NCI-H2171 treated with DMSO at 0.1 percent for 48 hours (cell line): ENCODE measurements at regions not wholly inside any gene's neighbourhood (a gene's known extent, or its start where the extent isn't known, plus 50 kb on each side); places are given as distances from the start of the nearest gene placed in this dataset.

Source experiments
- DNase-seq: peaks from one replicate; lab custom pipeline; 2025; lab: John Stamatoyannopoulos, UW

GRCh38 chr6:1059596-1059995, 252.3 kb upstream of the FOXQ1 start:
- no peak for DNase-seq

GRCh38 chr6:1057490-1058135, 254.3 kb upstream of the FOXQ1 start:
- DNase-seq = no peak

GRCh38 chr6:1055015-1055921, 256.6 kb upstream of the FOXQ1 start:
- no peak for DNase-seq

GRCh38 chr6:1054653-1055014, 257.3 kb upstream of the FOXQ1 start:
- DNase-seq = no peak

DNA sequence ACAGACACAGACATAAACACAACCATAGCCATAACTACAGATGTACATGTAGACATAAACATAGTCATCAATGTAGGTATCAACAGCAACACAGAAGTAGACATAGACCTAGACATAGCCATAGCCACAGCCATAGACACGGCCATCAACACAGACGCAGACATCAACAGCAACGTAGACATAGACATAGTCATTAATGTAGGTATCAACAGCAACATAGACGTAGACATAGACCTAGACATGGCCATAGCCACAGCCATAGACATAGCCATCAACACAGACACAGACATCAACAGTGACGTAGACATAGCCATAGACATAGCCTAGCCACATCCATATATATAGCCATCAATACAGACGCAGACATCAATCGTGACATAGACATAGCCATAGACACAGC, 258.3 kb upstream of the FOXQ1 start:
- DNase-seq = no peak

DNA sequence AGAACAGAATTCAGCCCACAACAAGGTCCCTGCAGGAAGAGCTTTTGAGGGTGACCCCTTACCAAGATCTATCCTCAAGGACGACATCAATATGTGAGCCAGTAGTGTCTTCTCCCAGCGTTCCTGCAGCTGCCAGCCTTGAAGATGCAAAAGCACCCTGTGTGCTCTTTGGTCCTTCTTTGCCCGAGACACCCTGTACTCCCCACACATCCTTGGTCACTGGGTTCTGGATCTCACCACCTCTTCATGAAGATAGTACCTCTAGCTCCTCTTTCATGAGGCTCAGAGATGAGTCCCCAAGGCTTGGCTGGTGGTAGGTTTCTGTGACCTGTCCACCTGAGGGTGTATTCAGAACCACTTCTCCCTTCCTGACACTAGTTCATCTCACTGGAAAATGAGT, 259.6 kb upstream of the FOXQ1 start:
- DNase-seq = no peak

DNA sequence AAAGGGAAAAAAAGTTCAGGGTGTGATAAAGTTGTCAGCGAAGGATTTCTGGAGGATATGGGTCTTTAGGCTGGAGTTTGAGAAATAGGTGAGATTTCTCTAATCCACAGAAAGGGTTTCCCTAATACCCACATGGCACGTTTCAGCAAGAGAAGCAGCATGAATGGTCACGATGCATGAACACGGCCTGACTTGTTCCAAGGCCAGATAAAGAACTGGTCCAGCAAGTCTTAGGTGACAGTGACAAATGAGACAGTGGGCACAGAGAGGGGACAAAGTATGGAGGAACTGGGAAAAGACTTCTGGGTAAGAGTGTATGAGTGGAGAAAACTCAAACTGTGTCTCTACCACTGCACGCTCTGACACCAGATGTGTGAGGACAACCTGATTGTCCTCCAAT, 262.0 kb upstream of the FOXQ1 start:
- no peak for DNase-seq

DNA sequence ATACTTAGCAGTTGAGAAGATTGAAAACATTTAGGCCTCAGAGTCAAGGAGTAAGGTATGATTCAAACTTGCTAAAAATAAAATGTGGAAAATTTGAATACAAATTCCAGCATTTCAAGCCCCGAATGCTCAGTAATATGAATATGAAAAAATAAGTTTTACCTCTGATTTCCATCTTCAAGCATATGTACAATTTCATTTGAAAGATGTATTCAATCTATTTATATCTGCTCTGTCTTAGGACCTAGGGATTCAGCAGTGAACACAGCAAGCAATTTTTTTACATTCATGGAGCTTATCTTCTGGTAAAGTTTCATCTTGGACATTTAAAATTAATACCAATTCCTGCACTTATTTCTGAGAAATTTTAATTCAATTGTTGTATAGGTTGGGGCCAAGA, 262.7 kb upstream of the FOXQ1 start:
- DNase-seq = no peak

DNA sequence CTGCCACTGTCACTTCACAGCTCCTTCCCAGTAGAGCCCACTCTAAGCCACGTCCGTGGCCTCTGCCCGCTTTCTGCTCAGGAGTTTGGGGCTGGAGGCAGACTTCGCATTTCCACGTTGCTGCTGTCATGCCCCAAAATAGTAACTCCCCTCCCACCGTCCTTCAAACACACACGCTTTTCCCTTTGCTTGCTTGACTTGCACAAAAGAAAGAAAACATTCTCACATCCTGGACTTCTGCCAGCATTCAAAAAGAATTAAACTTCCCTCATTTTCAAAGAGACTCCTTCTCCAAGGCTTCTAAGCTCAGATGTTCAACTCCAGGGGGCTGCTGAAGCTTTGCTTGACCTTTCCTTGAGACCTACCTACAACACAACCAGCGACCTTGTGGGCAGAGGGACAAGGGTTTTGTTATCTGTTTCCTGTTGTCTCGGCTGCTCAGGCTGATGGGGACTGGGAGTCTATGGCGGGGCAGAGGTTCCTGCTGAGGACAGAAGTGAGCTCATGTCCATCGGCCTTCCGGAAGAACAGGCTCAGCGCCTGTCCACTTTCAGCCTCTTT, 263.8 kb upstream of the FOXQ1 start:
- DNase-seq = no peak

DNA sequence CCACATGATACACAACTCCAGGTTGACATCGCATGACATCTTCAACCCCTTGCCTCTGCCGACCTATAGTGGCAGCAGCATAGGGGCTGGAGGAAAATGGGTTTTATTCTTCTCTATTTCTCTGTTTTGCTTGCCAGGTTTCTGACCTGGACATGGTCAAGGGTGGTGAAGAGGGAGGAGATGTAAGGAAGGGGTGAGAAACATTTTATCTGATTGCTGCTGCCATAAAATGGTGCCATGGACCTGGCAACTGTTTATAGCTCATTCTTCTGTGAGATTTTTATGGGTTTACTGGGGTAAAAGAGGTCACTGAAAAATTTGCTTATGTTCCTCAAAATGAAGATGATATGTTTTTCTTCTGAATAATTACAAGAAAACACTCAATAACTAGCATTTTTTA, 266.7 kb upstream of the FOXQ1 start:
- DNase-seq = no peak

DNA sequence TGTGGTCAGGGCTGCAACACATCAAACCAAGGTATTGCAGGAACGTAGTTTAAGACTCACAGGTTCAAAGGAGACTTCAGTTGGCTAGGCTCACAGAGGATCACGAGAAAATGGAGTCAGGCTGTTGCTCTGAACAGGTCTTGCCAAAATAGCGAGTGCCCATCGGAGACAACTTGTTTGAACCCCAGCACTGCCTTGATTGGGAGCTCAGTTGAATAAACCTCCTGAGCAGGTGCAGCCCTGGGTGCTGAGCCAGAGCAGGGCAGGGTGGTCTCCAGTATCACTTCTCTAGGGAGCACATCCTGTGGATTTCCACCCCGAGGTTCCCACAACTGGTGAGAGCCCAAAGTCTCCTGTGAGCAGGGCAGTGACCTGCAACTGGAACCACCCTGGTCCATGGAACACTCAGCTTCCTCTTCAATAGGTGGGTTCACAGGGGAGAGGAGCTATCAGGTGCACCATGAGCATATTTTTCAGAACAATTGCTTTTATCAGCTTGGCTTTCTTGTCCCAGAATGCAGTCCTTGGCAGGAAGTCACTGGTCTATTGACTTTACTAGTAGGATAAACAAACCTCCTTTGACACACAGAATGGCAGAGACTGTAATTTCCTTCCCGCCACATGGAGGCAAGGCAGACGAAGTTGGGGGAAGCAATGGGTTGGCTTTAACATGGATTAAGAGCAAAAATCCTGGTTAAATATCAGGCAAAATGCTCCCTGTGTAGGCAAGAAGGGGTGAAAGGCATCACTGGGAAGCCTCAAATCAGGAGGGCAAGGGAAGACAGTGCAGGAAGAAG, 267.7 kb upstream of the FOXQ1 start:
- DNase-seq = no peak

DNA sequence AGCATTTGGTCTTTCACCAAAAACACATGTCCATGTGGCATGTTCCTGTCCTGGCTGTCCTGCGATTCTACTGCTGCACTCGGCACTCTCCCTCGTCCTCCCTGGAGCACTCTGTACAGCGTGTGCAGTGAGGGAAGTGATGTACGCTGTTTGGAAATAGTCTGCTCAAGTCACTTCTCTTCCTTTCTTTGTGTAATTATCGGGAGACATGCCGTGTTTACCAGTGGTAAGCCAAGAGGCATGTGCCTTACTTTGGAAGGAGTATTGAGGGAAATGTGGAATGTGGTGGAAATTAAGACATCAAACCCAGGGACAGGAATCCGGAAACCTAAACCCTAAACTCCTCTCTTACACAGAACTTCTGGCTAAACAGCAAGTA, 268.5 kb upstream of the FOXQ1 start:
- no peak for DNase-seq

GRCh38 chr6:1042583-1043457, 269.1 kb upstream of the FOXQ1 start:
- DNase-seq = no peak

GRCh38 chr6:1040393-1040792, 271.5 kb upstream of the FOXQ1 start:
- DNase-seq = no peak

- no peak for DNase-seq
These were observed 272.2 kb upstream of the FOXQ1 start for GRCh38 chr6:1039746-1040145.

- DNase-seq = no peak
These were observed 272.7 kb upstream of the FOXQ1 start for GRCh38 chr6:1039191-1039590.

DNA sequence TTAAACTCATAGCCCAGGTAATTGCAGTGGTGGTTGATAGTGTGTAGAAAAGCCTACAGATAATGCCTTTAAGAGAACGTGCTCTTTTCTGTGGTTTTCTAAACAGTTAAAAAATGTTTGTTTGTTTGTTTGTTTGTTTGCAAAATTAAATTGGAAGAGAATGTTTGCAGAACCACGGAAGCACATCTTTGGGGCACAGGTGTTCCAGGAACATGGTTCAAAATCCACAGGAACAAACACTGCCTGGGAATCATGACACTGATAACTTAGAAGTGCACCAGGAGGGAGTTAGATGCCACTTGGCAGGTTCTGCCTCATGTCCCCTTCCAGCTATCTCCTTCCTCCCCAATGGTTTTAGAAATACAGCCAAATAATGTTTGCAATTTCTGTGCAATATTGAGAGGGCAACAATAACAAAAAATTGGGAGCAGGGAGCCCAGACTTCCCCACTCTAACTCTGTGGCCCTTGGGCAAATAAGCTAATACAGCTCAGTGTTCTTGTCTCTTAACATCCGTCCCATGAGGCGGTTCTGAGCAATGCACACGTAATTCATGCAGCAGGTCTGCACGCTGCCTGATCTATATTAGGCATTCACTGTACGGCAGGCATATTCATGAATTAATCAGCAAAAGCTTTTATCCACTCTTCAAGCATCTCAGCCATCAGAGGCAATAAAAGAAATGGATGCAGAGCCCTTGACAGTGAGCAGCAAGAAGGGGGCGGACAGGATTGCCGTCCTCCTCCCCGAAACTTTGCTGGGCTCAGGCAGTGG, 274.3 kb upstream of the FOXQ1 start:
- no peak for DNase-seq

- DNase-seq = no peak
These were observed 276.5 kb upstream of the FOXQ1 start for GRCh38 chr6:1035401-1035800.

DNA sequence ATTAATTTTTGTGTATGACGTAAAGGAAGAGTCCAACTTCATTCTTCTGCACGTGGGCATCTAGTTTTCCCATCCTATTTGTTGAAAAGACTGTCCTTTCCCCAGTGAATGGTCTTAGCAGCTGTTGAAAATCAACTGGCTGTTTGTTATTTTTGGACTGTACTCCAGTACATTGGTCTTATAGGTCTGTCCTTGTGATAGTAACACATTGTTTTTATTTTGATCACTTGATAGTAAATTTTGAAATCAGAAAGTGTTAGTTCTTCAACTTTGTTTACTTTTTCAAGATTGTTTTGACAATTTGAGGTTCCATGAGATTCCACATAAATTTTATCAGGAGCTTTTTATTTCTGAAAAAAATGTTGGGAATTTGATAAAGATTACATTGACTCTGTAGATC, 280.2 kb upstream of the FOXQ1 start:
- DNase-seq = no peak

DNA sequence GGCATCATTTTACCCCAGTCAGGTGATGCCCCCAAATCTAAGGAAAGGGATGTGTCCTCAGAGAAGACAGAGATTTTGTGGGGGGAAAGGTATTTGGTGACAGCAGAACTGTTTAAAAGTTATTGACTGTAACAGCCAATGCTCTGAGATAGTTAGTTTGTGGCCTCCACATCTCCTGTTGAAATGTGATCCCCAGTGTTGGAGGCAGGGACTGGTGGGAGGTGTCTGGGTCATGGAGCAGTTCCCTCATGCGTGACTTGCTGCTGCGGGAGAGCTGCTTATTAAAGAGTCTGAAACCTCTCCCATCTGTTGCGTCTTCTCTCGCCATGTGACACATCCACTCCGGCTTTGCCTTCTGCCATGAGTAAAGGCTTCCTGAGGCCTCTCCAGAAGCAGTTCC, 282.8 kb upstream of the FOXQ1 start:
- peak; percentile 57 for DNase-seq

- no peak for DNase-seq
These were observed 283.2 kb upstream of the FOXQ1 start for GRCh38 chr6:1028723-1029122.
